Activated CD8-positive, alpha-beta memory T cell treated with anti-CD3 and anti-CD28 coated beads for 24 hours (primary cell): ENCODE measurements at regions not wholly inside any gene's neighbourhood (a gene's known extent, or its start where the extent isn't known, plus 50 kb on each side); places are given as distances from the start of the nearest gene placed in this dataset.

Experiments used
- DNase-seq: peaks from one replicate; pipeline ENCODE4 v3.0.0-alpha.2; 2020

DNA sequence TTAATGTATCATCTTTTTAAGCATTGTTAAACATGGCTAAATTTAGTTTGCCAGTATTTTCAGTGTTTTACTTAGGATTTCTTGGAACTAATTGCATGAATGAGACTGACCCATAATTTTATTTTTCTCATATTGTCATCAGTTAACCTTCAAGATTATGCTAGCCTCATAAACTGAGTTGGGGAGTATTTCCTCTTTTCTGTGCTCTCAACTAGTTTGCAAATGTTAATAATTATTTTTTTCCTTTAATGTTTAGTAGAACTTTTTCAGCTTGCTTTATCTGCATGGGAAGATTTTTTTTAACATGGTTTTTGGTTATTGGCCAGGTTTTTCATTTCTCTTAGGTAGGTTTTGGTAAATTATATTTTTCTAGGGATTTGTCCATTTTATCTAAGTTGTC is 235.4 kb upstream of the SESN3 start:
- no peak for DNase-seq

DNA sequence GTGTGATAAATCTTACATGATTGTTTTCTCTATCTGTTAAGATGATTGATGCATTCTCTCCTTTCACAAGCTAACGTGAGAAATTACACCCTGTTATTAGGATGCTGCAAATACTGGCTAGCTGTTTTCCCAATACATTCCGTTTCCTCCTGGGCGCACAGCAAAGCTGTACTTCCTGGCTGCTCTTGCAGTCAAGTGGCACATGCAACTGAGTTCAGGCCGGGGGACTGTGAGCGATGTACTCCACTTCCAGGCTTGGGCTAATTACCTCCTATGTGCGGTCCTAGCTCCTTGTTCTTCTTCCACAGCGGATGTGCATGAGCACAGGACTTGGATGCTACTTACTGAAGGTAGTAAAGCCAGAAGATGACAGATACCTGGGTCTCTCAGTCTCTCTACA is 234.9 kb upstream of the SESN3 start:
- DNase-seq = no peak

DNA sequence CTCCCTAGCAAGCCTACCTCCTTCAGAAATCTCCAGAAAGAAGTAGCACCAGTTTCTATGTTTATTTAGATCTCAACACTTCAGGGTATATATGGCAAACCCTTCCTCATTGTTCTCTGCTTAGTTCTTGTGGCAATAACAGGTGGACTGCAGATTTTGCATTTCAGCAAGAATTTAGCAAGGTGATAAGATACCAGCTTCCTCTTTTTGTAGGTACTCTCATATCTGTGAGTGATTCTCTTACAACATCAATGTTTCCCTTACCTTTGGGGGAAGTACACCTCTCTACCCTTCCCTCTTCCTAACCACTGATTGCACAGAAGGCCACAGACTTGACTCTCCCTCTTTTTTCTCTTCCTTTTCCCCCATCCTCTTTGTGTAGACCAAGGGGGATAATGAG is 230.9 kb upstream of the SESN3 start:
- no peak for DNase-seq

DNA sequence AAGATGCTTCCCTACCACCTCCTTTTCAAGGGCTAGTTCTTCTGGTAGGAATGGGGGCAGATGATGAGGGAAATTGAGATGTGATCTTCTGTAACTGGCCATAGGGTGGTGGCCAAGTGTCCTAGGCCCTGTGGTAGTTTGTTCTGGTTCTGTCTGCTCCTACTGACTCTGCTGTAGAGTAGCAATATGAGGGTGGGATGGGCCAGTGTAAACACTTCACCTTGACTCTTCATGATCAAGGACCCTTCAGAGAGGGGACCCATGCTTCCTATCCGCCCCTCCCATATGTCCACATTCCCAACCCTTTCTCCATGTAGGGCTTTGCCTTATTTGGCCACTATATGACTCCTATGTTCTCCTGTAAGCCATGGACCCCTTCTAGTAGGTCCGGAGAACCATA is 230.3 kb upstream of the SESN3 start:
- no peak for DNase-seq

DNA sequence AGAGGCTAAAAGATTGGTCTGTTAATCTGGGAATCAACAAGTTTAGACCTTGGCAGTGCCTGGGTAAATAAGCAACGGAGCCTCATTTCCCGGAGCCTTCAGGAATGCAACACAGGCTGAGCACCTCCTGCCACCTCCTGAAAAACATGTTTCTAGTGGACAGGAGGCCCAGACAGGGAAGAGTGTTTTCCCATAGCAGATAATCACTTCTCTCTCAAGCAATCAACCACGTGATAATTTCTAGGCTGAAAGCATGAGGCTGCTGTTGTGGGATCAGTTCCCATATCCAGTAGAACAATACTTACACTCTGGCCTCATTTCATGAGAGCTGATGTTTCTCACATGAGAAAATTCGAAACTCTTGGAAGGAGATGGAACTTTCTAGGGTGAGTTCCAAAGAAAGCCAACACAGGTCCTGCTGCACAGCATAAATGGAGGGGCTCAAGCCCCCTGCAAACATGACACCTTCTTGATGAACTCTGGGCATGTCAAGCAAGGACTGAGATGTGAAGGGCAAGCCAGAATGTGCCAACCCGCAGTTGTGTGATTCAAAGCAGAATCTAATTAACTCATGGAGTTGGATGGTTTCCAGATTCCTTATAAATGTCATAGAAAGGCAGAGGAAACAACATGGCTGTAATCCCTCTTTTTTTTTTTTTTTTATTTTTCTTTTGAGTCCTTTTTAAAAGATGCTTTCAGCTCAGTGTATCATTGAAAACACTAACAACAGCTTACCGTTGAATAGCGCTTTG is 228.5 kb upstream of the SESN3 start:
- DNase-seq = no peak

DNA sequence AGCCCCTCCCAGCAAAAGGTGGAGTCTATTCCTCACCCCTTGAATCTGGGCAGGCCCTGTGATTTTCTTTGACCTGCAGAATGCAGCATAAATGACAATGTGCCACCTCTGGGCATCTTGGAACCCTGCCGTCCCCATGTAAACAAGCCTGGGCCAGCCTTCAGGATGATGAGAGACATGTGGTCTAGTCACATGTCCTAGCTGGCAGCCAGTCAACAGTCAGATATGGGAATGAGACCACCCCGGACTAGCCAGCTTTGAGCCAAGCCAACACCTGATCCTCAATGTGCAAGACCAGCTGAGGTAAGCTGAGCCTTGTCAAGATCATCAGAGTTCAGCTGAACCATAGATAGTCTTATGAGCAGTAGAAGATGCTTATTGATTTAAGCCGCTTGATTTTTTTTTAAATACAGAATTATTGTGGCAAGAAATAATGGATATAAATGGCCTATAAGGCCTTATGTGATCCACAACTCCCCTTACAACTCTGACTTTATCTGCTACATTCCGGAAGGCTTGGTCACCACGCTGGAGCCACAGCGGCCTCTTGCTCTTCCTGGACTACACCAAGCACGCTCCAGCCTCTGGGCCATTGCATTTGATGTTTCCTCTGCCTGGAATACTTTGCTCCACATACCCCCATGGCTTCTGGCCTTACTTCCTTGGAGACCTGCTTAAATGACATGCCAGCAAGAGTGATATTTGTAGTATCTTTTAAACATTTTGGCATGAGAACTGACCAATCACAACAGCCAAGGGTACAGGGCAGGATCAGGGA is 225.9 kb upstream of the SESN3 start:
- DNase-seq = no peak

DNA sequence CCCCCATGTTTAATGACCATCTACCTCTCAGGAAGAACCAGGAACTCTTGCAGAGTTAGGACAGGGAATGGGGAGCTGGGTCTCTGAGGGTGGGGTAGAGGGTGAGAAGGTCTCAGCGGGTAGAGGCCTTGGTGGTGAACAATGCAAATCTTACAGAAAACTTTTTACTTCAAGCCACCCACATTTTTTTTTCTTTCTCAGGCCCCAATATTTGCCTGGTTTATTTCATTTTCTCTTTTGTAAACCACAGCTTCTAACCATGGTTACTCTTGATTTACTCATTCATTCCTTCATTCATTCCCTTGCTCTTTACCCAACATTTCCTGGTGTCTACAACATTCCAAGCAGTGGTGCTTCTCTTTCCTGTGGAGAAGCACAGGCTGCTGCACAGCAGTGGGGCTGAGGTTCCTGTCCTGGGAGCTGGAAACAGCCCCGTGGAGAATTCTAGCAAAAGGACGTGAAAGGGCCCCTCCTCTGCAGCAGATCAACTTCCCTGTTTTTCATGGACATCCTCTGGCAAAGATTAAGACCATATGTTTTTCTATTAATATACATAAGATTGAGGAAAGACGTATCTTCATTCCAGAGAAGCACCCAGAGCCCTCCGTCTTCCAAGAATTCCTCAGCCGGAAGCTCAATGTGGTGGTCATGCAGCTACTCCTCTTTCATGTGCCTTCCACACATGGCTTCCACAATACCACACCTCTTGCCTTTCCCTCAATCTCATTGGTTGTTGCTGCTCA is 224.4 kb upstream of the SESN3 start:
- DNase-seq = no peak

DNA sequence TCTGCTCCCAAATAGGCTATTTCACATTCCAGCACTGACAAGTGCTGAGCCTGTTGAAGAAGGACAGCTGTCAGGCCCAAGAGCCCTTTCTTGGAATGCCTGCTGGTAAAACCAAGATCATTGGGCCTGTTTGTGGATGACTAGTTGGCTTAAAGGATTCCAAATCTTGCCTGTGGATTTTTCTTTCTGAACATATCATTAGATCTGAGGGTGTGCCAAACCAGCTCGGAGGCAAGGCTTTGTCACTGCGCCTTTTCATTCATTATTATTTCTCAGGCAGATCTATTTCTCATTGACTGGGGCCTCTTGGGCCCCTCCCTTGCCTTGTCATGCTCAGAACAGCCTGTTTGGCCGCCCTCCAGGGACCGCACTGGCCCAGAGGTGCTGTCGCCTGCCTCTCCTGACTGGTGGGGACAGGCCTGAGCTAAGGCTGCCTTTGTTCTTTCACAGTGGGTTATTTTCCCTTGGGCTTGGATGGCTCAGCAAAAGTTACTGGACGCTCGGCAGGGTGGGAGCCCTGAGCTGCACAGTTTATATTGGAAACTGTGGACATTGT is 222.7 kb upstream of the SESN3 start:
- DNase-seq = no peak

DNA sequence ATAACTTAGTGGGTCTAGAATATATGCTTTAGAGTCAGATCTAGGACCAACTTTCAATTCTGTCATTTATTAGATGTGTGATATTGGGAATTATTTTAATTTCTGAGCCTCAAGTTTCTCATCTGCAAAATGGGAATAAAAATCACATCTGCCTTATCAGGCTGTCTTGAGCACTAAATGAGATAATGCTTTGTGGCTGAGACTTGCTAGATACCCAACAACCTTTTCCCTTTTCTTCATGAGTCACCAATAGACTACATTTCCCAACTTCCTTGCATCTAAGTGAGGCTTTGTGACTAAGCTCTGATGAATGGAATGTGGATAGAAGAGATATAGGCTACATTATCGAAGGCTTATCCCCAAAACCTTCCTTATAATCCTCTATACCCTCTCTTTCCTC is 220.7 kb upstream of the SESN3 start:
- DNase-seq = no peak

DNA sequence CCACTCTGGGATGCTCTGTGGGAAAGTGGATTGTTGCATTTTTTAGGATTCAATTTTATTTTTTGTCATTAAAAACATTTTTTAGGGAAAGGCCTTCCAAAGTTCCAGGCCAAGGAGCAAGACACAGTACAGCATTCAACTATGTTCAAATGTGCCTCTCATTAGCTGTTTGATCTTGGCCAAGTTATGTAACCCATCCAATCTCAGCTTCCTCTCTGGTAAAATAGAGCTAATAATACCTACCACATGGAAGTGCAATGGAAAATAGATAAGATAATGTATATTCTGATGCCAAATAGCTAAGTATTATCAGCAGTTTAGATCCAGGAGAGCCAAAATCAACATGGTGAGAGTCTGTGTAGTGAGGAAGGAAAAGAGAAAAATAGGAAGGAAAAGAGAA is 220.3 kb upstream of the SESN3 start:
- DNase-seq = no peak

DNA sequence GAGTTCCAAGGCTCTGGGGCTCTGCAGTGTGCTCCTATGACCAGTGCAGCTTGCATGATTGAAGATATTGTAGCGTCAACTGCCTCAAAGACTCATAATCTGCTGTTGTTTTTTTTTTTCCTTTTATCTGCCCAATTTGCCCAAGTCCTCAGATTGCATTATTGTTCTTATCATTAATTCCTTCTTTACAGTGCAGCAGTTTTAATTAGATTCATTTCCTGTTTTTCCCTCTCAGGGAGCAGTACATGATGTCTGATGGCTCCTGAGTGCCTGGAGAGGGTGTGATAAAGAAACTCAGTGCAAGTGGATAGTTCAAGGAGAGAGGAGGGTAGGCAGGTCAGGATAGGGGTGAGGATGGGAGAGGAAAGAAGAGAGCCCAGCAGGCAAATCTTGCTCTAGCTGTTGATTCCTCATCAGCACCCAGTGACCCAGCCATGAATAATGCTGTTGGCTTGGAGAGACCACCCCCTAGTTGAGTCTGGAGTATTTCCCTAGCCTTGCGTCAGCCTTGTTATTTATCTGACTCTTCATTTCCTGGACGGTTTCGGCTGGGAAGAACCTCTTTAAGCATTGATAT is 219.6 kb upstream of the SESN3 start:
- DNase-seq = no peak

DNA sequence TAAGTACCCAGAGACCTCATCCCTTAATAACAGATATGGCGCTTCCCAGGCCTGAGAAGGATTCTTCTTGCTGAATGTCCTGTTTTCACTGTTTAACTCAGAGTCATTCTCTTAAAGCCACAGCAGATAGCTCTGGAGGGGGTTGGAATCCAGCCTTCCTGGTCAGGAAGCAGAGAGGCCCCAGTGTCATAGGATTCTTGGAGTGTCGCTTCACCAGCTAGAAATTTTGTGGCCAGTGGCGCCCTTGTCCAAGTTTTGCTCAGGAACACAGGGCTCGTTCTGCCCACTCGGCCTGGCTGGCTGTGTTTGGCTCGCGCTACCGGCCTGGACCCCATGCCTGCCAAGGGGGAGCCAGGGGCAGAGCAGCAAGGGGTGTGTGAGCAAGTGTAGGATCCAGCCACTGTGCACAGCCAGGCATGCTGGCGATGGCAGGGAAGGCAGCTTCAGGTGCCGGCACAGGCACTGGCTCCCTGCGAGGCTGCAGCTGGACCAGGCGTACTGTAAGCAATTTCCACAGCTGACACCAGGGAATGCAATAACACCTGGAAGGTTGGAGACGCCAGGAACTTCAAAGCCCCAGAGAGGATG is 214.8 kb upstream of the SESN3 start:
- DNase-seq = no peak

DNA sequence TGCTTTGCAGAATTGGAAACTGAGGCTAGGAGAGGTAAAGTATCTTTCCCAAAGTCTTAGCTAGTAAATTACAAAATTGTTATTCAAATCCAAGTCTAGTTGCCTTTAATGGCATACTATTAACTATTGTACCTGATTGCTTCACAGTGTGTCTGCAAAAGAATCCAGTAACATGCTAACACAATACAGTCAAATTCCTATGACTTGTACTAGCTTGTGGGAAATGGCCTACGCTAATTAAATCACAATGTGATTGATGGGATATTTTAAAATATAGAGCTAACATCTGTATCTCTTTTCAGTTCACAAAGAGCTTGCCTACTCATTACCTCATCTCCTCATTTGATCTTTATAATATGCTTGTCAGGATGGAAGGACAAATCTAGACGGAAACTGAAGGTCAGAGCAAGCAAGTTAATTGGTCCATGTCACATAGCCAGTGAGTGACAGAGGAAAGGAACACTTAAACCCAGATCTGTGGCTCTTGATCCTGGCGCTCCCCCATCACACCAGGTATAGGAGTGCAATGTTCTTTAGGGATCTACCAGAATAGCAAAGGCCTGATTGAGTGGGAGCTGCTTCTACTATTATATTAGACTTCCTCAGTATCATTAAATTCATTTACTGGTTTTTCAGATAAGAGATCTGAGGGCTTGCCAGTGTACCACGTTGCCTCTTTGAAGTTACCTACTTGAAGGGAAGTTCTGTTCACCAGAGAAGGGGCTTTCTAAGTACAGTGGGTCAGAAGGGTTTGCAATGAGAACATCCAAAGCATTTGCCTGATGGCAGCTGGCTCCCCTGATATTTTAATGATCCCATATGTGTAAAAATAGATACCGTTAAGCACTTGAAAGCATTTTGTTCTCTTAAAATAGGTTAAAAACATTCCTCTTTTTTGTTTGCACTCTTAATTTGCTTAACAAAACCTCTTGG is 213.6 kb upstream of the SESN3 start:
- no peak for DNase-seq

DNA sequence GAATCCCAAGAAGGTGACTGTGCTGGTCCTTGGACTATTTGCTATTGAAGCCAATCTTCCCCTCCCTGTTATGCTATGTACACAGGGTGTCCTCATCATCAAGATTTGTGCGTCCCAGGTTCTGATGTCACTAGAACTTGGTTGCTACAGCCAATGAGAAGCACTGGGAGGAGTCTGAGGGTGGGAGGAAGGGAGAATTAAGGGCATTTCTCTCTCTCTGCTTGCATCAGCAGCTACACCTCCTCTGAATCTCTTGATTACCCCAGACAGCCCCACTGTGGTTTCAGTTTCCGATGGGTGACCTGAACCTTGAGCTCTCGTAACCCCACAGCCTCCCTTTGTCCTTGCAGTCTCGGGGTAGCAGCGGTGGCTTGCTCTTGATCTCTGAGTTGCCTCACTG is 212.4 kb upstream of the SESN3 start:
- no peak for DNase-seq

DNA sequence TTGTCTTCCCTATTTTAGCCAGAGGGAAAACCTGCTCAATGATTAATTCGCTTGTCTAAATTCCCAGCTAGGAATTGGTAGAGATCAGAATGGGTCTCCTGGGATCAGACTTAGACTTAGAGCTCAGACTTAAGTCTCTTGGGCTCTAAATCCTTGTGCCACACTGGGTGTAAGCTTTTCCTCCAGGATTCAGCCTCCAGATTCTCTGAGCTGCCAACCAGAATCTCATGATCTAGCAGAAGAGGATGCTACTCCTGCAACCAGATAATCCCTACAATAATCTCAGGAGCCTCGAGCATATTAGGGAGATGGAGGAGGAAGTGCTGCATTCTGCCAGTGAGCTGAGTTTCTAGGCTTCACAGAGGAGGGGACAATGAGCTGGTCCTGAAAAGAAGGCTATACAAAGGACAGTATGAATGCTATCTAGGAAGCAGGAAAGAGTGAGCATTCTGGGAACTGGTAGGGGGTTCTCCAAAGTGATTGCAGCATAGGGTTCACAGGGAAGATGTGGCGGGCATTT is 211.6 kb upstream of the SESN3 start:
- DNase-seq = no peak

DNA sequence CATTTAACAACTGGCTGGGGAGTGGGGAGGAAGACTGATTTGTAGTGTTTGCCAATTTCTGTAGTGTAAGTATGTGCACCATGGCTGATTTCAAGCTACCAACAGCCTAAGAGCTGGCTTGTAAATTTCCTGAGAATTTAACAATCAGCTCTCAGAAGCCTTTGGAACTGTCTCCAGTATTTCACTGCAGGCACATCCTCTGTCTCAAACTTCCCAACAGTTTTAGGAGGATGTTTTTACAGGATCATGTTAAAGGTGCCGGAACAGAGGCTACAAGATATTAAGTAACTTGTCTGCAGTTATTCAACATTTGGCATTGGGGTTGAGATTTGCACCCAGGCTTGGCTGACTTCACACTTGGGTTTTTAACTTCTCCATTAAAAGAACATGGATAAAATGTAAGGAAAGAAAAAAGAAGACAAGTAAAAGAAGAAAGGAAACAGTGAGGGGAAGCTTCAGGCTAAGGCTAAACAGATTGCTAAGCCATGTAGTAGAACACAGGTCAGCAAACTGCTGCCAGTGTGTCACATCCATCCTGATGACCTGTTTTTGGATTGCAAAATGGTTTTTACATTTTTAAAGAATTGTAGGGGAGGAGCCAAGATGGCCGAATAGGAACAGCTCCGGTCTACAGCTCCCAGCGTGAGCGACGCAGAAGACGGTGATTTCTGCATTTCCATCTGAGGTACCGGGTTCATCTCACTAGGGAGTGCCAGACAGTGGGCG is 204.8 kb upstream of the SESN3 start:
- DNase-seq = no peak

DNA sequence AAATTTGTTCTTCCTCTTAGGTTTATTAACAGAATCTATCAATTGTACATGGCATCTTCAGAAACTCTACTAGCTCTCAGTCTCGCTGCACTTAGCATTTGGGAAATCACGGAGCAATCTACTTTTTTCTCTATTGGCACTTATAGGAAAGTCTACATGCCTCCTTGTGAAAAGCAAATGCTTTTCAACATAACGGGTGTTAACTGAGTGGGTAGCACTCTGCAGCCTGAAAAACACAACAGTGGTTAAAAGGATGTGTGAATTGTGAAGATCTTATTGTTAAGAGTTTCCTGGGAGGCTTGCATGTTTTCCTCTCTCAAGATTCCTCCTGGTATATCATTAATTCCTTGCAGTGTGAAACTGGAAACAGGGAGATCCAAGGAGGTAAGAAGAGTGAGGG is 204.2 kb upstream of the SESN3 start:
- no peak for DNase-seq

DNA sequence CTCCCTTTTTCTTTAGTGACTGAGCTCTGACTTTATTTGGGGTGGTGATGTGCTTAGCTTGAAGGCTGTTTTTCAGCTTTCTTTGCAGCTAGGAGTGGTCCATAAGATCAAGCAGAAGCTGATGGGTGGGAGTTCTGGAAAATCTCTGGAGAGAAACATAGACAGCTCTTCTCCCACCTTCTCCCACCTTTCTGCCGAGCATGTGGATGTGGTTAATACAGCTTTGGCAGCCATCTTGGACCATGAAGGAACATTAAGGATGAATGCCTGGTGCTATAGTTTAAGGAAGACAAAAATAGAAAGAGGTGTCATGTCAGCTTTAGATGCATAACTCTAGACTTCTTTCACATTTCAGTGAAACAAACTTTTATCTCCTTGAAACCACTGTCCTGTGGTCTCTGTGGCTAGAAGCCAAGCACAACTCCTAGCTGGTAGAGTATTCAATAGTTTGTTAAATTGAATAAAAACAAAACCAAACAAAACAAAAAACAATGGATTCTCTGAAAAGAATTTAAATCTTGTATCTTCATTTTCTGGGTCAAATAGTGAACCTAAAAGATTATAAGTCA is 203.6 kb upstream of the SESN3 start:
- DNase-seq = no peak

DNA sequence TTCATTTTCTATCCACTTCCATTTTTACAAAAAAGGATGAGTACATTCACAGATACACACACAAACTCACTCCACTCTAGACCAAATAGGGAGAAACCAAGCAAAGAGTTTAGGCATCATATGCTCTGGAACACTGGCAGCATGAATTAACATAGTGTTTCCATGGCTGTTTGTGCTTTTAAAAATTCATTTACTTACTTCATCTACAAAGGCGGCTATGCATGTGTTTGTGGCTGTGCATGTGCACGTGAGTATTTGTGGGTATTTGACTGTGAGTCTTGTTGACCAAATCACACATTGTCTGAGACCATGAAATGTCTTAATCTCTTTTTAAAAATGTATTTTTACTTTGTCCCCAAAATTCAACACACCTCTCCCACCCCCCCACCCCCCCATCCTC is 203.0 kb upstream of the SESN3 start:
- DNase-seq = no peak
